MCF 10A (cell line): ENCODE measurements at regions not wholly inside any gene's neighbourhood (a gene's known extent, or its start where the extent isn't known, plus 50 kb on each side); places are given as distances from the start of the nearest gene placed in this dataset.

Experiments
- BruUV-seq: library from RNA; stranded (reverse); fragments of 400-500 nt; replicated peaks from 2 replicates; lab custom pipeline; 2021; lab: Mats Ljungman, UMichigan
- CTCF ChIA-PET: fragments of 300-600 bp; sonication (Branson Sonifier 250); formaldehyde crosslinking; extraction: SDS; loops from one replicate; lab custom pipeline; 2021; ENCODE audit warnings: antibody characterized with exemption, inconsistent platforms; lab: Yijun Ruan, JAX
- POLR2A ChIA-PET: fragments of 300-600, 350-650 bp; sonication (Branson Sonifier 250); formaldehyde crosslinking; extraction: SDS; loops from one replicate; lab custom pipeline; 2020; ENCODE audit warnings: antibody characterized with exemption, inconsistent platforms; lab: Yijun Ruan, JAX
- DNase-seq: peaks from one replicate; pipeline ENCODE4 v3.0.0-alpha.2; 2018; ENCODE audit not compliant: unreplicated experiment
- H3K27ac Mint-ChIP-seq: one replicate; pipeline ENCODE4 v1.8.0; 2022; ENCODE audit warnings: mild to moderate bottlenecking, low read depth, mixed read lengths; ENCODE audit not compliant: unreplicated experiment
- H3K27me3 Mint-ChIP-seq: one replicate; pipeline ENCODE4 v1.8.0; 2022; ENCODE audit warnings: mixed read lengths; ENCODE audit not compliant: insufficient read depth, unreplicated experiment
- H3K36me3 Mint-ChIP-seq: one replicate; pipeline ENCODE4 v1.8.0; 2022; ENCODE audit warnings: mild to moderate bottlenecking, moderate library complexity, mixed read lengths; ENCODE audit not compliant: insufficient read depth, unreplicated experiment
- H3K4me1 Mint-ChIP-seq: one replicate; pipeline ENCODE4 v1.8.0; 2022; ENCODE audit warnings: mixed read lengths; ENCODE audit not compliant: insufficient read depth, unreplicated experiment
- H3K4me3 Mint-ChIP-seq: one replicate; pipeline ENCODE4 v1.8.0; 2022; ENCODE audit warnings: mild to moderate bottlenecking, moderate library complexity, mixed read lengths; ENCODE audit not compliant: unreplicated experiment
- H3K9me3 Mint-ChIP-seq: one replicate; pipeline ENCODE4 v1.8.0; 2022; ENCODE audit warnings: mixed read lengths; ENCODE audit not compliant: unreplicated experiment
- intact Hi-C: fragments of 100-400 bp; cut with micrococcal nuclease; formaldehyde crosslinking; loops from 2 replicates; pipeline ENCODE4 v1.14.1; 2022
- TF ChIP-seq, protein P1 (sequence below): fragments of 200-600 bp; IDR thresholded peaks from one replicate; pipeline ENCODE4 v1.8.0; 2022; ENCODE audit warnings: antibody characterized with exemption, mild to moderate bottlenecking; ENCODE audit not compliant: unreplicated experiment

- H3K36me3 Mint-ChIP-seq, result no peaks in the 10 kb centered on the region
- TF ChIP-seq, protein P1, sequence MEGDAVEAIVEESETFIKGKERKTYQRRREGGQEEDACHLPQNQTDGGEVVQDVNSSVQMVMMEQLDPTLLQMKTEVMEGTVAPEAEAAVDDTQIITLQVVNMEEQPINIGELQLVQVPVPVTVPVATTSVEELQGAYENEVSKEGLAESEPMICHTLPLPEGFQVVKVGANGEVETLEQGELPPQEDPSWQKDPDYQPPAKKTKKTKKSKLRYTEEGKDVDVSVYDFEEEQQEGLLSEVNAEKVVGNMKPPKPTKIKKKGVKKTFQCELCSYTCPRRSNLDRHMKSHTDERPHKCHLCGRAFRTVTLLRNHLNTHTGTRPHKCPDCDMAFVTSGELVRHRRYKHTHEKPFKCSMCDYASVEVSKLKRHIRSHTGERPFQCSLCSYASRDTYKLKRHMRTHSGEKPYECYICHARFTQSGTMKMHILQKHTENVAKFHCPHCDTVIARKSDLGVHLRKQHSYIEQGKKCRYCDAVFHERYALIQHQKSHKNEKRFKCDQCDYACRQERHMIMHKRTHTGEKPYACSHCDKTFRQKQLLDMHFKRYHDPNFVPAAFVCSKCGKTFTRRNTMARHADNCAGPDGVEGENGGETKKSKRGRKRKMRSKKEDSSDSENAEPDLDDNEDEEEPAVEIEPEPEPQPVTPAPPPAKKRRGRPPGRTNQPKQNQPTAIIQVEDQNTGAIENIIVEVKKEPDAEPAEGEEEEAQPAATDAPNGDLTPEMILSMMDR, result no peak
- peaks cover 2% of the 10 kb centered on the region for H3K27me3 Mint-ChIP-seq
- no peak overlapping the region for H3K27ac Mint-ChIP-seq
- no peak overlapping the region for H3K4me3 Mint-ChIP-seq
- no peak for DNase-seq
- intact Hi-C loops, result no loop called here
- POLR2A ChIA-PET, result no interaction called here
- no peaks in the 10 kb centered on the region for H3K9me3 Mint-ChIP-seq
- BruUV-seq, result no TSS peak
- H3K4me1 Mint-ChIP-seq, result no peaks in the 10 kb centered on the region
- CTCF ChIA-PET, result no interaction called here
Measured at GRCh38 chr5:6110441-6111005, 267.8 kb downstream of the MED10 start.

- Mint-ChIP-seq H3K4me3 (no peak overlapping the region), H3K36me3 (peaks cover 4% of the 10 kb centered on the region)
- BruUV-seq, result no TSS peak
Measured at GRCh38 chr5:6108981-6109825, 269.1 kb downstream of the MED10 start.

DNA sequence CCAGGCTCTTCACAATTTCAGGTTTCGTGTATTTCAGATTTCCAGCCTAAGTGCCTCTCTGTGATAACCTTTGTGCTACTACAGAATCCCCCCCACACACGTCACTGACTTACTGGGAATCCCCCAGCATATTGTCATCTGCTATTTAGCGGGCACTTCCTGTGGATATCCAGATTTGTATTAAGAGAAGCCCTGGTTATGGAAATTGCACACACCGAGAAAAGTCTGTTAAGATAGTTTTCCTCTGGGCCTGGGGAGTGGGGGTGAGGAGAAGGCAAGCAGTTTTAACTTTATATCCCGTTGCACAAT, 269.9 kb downstream of the MED10 start:
- no peak overlapping the region for H3K4me3 Mint-ChIP-seq
- no peak for DNase-seq
- ChIA-PET CTCF (no interaction called here), POLR2A (interaction anchor here (0.6 kb wide), 1 partner anchor 33 kb away, joined by 3 read pairs; no protein-coding TSS in a partner anchor)
- BruUV-seq, result no TSS peak
- peaks cover 5% of the 10 kb centered on the region for H3K36me3 Mint-ChIP-seq
- intact Hi-C loops, result no loop called here
- no peaks in the 10 kb centered on the region for H3K9me3 Mint-ChIP-seq
- H3K4me1 Mint-ChIP-seq, result no peaks in the 10 kb centered on the region
- no peak overlapping the region for H3K27ac Mint-ChIP-seq
- TF ChIP-seq, protein P1, result no peak
- peaks cover 17% of the 10 kb centered on the region for H3K27me3 Mint-ChIP-seq

More at GRCh38 chr5:6108981-6109825, 269.1 kb downstream of the MED10 start:
- ChIA-PET CTCF (no interaction called here), POLR2A (no interaction called here)
- no peak overlapping the region for H3K27ac Mint-ChIP-seq
- no peaks in the 10 kb centered on the region for H3K4me1 Mint-ChIP-seq
- intact Hi-C loops, result no loop called here
- no peaks in the 10 kb centered on the region for H3K9me3 Mint-ChIP-seq
- TF ChIP-seq, protein P1, result no peak
- DNase-seq, result no peak
- peaks cover 15% of the 10 kb centered on the region for H3K27me3 Mint-ChIP-seq

DNA sequence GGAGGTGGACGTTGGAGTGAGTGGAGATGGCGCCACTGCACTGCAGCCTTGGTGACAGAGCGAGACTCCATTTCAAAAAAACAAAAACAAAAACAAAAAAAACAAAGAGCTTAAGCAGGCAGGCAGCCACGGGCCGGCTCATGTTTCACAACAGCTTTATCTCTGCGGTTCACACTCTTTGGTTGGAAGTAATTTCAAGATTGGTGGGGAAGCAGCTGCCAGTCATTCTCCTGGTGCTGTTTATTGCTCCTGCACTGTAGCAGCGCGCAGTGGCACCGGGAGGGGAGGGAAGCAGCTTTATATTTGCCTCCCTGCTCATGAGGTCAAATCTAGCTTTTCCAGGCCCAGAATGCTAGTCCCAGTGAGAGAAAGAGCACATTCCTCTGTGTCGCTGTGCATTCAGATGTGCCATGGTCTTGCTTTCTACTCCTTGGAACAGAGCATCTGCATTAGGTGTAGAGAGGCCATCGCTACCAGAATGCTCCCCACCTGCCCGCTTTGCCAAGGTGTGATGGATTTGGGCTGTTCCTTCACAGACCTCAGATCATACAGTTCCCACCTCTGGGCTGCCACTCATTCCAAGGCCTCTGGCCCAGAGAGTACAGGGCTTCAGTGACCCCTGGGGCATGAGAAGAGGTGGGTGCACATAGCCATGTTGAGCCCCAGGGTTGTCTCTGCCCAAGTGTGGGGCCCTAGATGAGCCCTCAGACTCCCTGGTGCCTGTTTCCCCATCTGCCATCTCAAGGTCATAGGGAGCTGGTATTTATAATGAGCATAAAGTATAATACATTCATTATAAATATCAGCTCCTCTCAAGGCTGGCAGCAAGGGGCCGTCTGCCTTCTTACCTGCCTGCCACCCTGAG, 270.4 kb downstream of the MED10 start:
- H3K4me3 Mint-ChIP-seq, result no peak overlapping the region
- H3K9me3 Mint-ChIP-seq, result no peaks in the 10 kb centered on the region
- H3K4me1 Mint-ChIP-seq, result no peaks in the 10 kb centered on the region
- TF ChIP-seq, protein P1, result no peak
- peaks cover 5% of the 10 kb centered on the region for H3K36me3 Mint-ChIP-seq
- intact Hi-C loops, result no loop called here
- H3K27ac Mint-ChIP-seq, result no peak overlapping the region
- DNase-seq, result no peak
- CTCF ChIA-PET, result no interaction called here
- peaks cover 17% of the 10 kb centered on the region for H3K27me3 Mint-ChIP-seq
- no TSS peak for BruUV-seq
- POLR2A ChIA-PET, result interaction anchor here (0.6 to 0.9 kb wide), 2 partner anchors 34 to 254 kb away, joined by 3 read pairs; no protein-coding TSS in a partner anchor
